Colonic mucosa (tissue), 4 donors: ENCODE measurements at regions not wholly inside any gene's neighbourhood (a gene's known extent, or its start where the extent isn't known, plus 50 kb on each side); places are given as distances from the start of the nearest gene placed in this dataset.

Experiments
- DNase-seq: peaks from one replicate; pipeline ENCODE4 v3.0.0-alpha.2; 2020
- H3K27ac ChIP-seq: fragments of 200-600 bp; one replicate; pipeline ENCODE4 v1.8.0; 2021
- H3K27me3 ChIP-seq: fragments of 200-600 bp; one replicate; pipeline ENCODE4 v1.8.0; 2021
- H3K36me3 ChIP-seq: fragments of 200-600 bp; one replicate; pipeline ENCODE4 v1.8.0; 2021
- H3K4me1 ChIP-seq: fragments of 200-600 bp; one replicate; pipeline ENCODE4 v1.8.0; 2021; ENCODE audit warnings: mild to moderate bottlenecking
- H3K4me3 ChIP-seq: fragments of 200-600 bp; one replicate; pipeline ENCODE4 v1.8.0; 2021
- H3K9ac ChIP-seq, 2 donors: one replicate each; pipeline ENCODE4 v1.7.0; 2013; ENCODE audit warnings: control low read depth in 2 of 2, low read depth in 2 of 2, low read length in 2 of 2
- H3K9me3 ChIP-seq: fragments of 200-600 bp; one replicate; pipeline ENCODE4 v1.8.0; 2021
- intact Hi-C: fragments of 100-400 bp; cut with DNase I; formaldehyde crosslinking; loops from one replicate; pipeline ENCODE4 v1.14.1; 2022
- TF ChIP-seq, protein P1 (sequence below): fragments of 200-600 bp; IDR thresholded peaks from one replicate; pipeline ENCODE4 v1.8.0; 2022; ENCODE audit warnings: antibody characterized with exemption, mild to moderate bottlenecking
- donor health status: healthy.
- donor health status: DM: no; HTN: no; CAD: no.
- donor health status: DM: no; HTN: no; CAD: no.

- no peak overlapping the region for H3K27ac ChIP-seq
- TF ChIP-seq, protein P1, sequence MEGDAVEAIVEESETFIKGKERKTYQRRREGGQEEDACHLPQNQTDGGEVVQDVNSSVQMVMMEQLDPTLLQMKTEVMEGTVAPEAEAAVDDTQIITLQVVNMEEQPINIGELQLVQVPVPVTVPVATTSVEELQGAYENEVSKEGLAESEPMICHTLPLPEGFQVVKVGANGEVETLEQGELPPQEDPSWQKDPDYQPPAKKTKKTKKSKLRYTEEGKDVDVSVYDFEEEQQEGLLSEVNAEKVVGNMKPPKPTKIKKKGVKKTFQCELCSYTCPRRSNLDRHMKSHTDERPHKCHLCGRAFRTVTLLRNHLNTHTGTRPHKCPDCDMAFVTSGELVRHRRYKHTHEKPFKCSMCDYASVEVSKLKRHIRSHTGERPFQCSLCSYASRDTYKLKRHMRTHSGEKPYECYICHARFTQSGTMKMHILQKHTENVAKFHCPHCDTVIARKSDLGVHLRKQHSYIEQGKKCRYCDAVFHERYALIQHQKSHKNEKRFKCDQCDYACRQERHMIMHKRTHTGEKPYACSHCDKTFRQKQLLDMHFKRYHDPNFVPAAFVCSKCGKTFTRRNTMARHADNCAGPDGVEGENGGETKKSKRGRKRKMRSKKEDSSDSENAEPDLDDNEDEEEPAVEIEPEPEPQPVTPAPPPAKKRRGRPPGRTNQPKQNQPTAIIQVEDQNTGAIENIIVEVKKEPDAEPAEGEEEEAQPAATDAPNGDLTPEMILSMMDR = no peak
- no peak overlapping the region for H3K9ac ChIP-seq
- intact Hi-C loops = no loop called here
- H3K36me3 ChIP-seq = no peaks in the 10 kb centered on the region
- peaks cover 4% of the 10 kb centered on the region for H3K27me3 ChIP-seq
- H3K9me3 ChIP-seq = no peaks in the 10 kb centered on the region
- DNase-seq = no peak
- H3K4me1 ChIP-seq = no peaks in the 10 kb centered on the region
- H3K4me3 ChIP-seq = no peak overlapping the region
Observed at GRCh38 chr22:19604711-19605268, 80.6 kb upstream of the CLDN5 start.

GRCh38 chr22:19605508-19606331 lies 81.5 kb upstream of the CLDN5 start:
- no peak overlapping the region for H3K9ac ChIP-seq
- no peak overlapping the region for H3K4me3 ChIP-seq
- TF ChIP-seq, protein P1 = no peak
- intact Hi-C loops = no loop called here
- H3K4me1 ChIP-seq = no peaks in the 10 kb centered on the region
- DNase-seq = no peak
- H3K9me3 ChIP-seq = no peaks in the 10 kb centered on the region
- H3K27ac ChIP-seq = no peak overlapping the region
- H3K36me3 ChIP-seq = no peaks in the 10 kb centered on the region
- peaks cover 4% of the 10 kb centered on the region for H3K27me3 ChIP-seq

DNA sequence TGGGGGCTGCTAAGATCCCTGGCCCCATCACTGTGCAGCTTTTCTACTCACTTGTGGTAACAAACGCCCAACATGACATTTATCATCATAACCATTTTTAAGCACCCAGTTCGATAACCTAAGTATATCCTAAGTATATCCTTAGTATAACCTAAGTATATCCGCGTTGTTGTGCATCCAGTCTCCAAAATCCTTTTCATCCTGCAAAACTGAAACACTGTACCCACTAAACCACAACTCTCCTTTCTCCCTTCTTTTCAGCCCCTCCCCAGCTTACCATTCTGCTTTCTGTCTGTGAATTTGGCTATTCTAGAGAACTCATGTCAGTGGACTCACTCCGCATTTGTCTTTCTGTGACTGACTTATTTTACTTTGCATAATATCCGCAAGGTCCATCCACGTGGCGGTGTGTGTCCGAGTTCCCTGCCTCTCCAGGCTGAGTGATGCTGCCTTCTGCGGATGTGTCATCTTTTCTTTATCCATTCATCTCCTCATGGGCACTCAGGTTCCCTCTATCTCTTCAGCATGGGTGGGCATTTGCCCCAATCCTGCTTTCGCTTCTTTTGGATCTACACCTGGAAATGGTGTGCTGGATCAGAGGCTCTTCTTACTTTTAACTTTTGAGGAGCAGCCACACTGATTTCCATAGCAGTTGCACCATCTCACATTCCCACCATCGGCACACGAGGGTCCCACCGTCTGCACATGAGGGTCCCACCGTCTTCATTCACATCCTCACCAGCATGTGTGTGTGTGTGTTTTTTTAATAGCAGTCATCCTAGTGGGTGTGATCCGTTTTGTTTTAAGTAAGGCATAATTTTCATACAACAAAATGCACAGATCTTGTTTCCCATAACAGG lies 82.4 kb upstream of the CLDN5 start:
- intact Hi-C loops = no loop called here
- no peak overlapping the region for H3K27ac ChIP-seq
- DNase-seq = no peak
- H3K4me1 ChIP-seq = no peaks in the 10 kb centered on the region
- TF ChIP-seq, protein P1 = no peak
- no peaks in the 10 kb centered on the region for H3K9me3 ChIP-seq
- H3K9ac ChIP-seq = no peak overlapping the region
- H3K27me3 ChIP-seq = peaks cover 4% of the 10 kb centered on the region
- H3K4me3 ChIP-seq = no peak overlapping the region
- H3K36me3 ChIP-seq = no peaks in the 10 kb centered on the region

DNA sequence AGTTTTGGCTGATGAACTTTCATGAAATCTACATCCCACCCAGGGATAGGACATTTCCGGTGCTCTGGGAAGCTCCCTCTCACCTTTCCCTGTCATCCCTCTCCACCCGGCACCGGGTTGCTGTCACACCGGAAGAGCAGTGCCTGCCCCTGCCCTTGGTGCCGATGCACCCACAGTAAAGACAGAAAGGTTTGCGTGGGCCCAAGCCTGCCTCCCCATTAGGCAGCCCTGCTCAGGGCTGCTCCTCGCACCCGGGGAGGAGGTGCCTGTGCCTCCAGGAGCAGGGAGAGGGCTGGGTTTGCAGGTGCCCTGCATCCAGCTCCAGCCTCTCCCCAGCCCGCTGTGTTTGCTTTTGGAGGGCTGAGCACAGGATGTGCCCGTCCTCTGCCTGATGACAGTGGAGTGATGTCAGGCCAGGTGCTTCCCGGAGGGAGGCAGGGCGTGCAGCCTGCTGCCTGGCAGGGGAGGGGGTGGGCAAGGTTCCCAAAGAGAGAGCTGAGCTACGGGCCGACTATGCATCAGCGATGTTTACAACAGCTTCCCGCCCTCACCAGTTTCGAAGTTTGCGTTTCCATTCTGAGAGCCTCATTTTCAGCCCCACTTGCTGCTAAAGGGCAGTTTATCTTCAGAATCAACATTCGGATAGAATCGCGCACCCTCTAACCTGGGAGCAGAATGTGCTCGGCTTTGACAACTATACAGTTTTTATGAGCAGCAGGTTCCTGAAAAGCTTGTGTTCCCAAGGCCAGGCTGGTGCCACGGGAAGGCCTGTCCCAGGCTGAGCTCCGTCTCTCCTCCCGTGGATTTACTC lies 83.2 kb upstream of the CLDN5 start:
- Histone ChIP-seq H3K27me3 (peaks cover 4% of the 10 kb centered on the region), H3K9ac (no peak overlapping the region), H3K27ac (no peak overlapping the region), H3K4me1 (no peaks in the 10 kb centered on the region), H3K4me3 (no peak overlapping the region), H3K9me3 (no peaks in the 10 kb centered on the region), H3K36me3 (no peaks in the 10 kb centered on the region)
- DNase-seq = no peak
- TF ChIP-seq, protein P1 = no peak
- intact Hi-C loops = no loop called here
